Endothelial cell (in vitro differentiated cells): ENCODE measurements at regions not wholly inside any gene's neighbourhood (a gene's known extent, or its start where the extent isn't known, plus 50 kb on each side); places are given as distances from the start of the nearest gene placed in this dataset.

ENCODE experiments used
- DNase-seq: peaks from one replicate; pipeline ENCODE4 v3.0.0; 2021; ENCODE audit warnings: low spot score
- H3K27ac Mint-ChIP-seq: one replicate; pipeline ENCODE4 v1.8.0; 2021; ENCODE audit warnings: mixed read lengths, inconsistent platforms; ENCODE audit not compliant: unreplicated experiment
- H3K27me3 Mint-ChIP-seq: one replicate; pipeline ENCODE4 v1.8.0; 2021; ENCODE audit warnings: mild to moderate bottlenecking, moderate library complexity, mixed read lengths, inconsistent platforms; ENCODE audit not compliant: unreplicated experiment
- H3K36me3 Mint-ChIP-seq: one replicate; pipeline ENCODE4 v1.8.0; 2021; ENCODE audit warnings: mild to moderate bottlenecking, low read depth, mixed read lengths, inconsistent platforms; ENCODE audit not compliant: unreplicated experiment
- H3K4me1 Mint-ChIP-seq: one replicate; pipeline ENCODE4 v1.8.0; 2021; ENCODE audit warnings: mild to moderate bottlenecking, mixed read lengths, inconsistent platforms; ENCODE audit not compliant: unreplicated experiment
- H3K4me3 Mint-ChIP-seq: one replicate; pipeline ENCODE4 v1.8.0; 2021; ENCODE audit warnings: mild to moderate bottlenecking, mixed read lengths, inconsistent platforms; ENCODE audit not compliant: unreplicated experiment
- H3K9me3 Mint-ChIP-seq: one replicate; pipeline ENCODE4 v1.8.0; 2021; ENCODE audit warnings: mixed read lengths, inconsistent platforms; ENCODE audit not compliant: unreplicated experiment
- TF ChIP-seq, protein P1 (sequence below): fragments of 200-600 bp; sonication (generic); IDR thresholded peaks from one replicate; pipeline ENCODE4 v1.5.0; 2021; ENCODE audit warnings: antibody characterized with exemption; ENCODE audit not compliant: unreplicated experiment

DNA sequence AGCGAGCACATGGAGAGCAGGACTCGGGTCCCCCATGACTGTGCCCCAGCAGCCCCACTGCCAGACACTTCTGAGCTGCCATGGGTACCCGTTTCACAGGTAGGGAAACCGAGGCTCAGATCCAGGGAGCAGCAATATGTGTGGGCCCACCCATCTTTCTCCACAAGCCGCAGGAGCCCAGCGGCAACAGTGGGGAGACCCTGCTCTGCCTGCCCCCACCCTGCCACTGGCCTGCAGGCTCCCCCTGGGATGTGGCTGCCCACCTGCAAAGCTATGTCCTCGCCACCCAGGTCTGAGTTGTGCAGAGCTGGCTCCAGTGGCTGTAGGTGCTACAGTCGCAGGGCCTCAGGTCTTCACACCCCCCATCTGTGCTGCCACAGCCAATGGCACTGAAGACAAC lies 50.6 kb upstream of the C1QTNF9B start:
- Mint-ChIP-seq H3K4me3 (no peak overlapping the region), H3K27me3 (peaks cover 3% of the 10 kb centered on the region), H3K9me3 (no peaks in the 10 kb centered on the region), H3K36me3 (no peaks in the 10 kb centered on the region), H3K4me1 (no peaks in the 10 kb centered on the region), H3K27ac (no peak overlapping the region)
- TF ChIP-seq, protein P1, sequence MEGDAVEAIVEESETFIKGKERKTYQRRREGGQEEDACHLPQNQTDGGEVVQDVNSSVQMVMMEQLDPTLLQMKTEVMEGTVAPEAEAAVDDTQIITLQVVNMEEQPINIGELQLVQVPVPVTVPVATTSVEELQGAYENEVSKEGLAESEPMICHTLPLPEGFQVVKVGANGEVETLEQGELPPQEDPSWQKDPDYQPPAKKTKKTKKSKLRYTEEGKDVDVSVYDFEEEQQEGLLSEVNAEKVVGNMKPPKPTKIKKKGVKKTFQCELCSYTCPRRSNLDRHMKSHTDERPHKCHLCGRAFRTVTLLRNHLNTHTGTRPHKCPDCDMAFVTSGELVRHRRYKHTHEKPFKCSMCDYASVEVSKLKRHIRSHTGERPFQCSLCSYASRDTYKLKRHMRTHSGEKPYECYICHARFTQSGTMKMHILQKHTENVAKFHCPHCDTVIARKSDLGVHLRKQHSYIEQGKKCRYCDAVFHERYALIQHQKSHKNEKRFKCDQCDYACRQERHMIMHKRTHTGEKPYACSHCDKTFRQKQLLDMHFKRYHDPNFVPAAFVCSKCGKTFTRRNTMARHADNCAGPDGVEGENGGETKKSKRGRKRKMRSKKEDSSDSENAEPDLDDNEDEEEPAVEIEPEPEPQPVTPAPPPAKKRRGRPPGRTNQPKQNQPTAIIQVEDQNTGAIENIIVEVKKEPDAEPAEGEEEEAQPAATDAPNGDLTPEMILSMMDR, result no peak
- no peak for DNase-seq

DNA sequence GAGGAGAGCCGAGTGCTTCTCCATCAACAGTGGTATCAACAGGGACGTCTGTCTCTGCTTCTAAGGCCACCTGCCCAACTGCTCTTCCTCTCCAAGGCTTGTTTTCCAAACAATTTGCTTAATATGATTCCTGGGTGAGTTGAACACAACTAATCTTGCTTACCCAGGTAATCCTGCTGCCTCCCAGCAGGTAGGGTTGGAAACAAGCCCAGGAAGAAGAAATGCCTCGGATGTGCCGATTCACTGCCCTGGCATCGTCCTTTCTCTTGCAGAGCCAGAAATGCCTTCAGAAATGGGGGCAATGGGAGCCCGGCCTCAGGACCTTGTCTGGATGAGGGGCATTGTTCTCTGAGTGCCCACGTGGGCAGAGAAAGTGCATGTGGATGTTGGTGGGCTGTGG lies 51.9 kb upstream of the C1QTNF9B start:
- peaks cover 3% of the 10 kb centered on the region for H3K27me3 Mint-ChIP-seq
- no peaks in the 10 kb centered on the region for H3K36me3 Mint-ChIP-seq
- TF ChIP-seq, protein P1, result no peak
- no peak overlapping the region for H3K4me3 Mint-ChIP-seq
- no peak overlapping the region for H3K27ac Mint-ChIP-seq
- DNase-seq, result no peak
- no peaks in the 10 kb centered on the region for H3K4me1 Mint-ChIP-seq
- no peaks in the 10 kb centered on the region for H3K9me3 Mint-ChIP-seq

DNA sequence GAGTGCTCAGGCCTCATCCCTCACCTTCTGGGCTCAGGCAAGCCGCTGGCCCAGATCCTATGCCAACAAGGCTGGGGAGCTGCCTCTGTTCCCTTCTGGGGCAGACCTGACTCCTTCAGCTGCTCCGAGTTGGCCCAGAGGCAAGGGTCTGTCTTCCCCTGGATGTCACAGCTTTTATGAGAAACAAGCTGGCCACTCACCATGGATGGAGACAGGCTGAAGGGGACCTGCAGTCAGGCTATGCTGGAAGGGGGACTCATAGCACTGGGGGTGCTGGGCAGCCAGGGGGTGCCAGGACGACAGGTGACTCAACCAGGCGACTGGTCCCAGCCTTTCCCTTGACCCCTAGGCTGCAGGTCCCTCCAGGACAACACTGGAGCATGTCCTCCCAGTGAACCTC lies 52.4 kb upstream of the C1QTNF9B start:
- Mint-ChIP-seq H3K27me3 (peaks cover 5% of the 10 kb centered on the region), H3K36me3 (no peaks in the 10 kb centered on the region), H3K27ac (no peak overlapping the region), H3K4me1 (no peaks in the 10 kb centered on the region), H3K9me3 (no peaks in the 10 kb centered on the region), H3K4me3 (no peak overlapping the region)
- DNase-seq, result no peak
- TF ChIP-seq, protein P1, result no peak

DNA sequence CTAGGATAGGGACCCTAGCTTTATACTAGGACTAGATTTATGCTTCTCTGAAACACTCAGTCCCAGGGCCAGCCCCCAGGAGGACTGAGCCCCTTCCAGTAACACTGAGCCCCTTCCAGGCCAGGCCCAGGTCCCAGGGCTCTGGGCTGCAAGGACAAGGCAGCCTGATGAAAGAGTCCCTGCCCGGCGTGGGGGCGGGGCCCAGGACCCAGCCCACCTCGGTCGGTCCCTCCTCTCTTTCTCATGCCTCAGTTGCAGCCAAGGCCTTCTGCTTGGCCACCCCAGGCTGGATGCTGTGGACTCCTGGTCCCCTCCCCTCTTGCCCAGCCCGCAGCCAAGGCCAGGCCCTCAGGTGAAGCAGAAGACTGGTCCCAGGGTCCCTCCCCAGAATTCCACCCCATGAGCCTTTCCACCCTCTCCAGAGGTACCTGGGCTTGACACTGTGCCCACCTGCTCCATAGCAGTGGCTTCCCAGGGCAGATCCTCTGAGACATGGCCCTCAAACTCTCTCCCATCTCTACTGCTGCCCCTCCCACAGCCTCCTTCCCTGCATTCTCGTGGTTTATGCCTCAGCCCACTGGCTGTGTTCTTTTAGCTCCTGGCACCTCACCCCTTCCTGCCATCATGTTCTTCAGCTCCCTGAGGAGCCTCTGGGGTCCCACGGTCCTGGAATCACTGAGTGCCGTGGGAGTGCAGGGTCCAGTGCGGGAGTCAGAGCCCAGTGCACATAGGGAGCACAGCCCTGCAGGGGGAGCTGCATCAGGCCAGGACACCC lies 53.6 kb upstream of the C1QTNF9B start:
- DNase-seq, result no peak
- H3K4me1 Mint-ChIP-seq, result peaks cover 7% of the 10 kb centered on the region

DNA sequence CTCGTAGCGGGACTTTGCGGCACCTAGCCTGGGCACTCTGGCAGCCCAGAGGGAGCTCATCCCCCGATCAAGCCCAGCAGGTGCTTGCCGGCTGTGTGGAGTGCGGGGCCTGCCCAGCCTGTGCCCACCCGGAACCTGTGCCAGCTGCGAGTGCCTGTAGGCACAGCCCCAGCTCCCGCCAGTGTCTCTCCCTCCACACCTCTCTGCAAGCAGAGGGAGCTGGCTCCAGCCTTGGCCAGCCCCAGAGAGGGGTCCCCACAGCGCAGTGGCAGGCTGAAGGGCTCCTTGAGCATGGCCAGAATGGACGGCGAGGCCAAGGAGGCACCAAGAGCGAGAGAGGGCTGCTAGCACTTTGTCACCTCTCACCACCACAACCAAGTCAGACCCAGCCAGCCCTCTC lies 55.5 kb upstream of the C1QTNF9B start:
- Mint-ChIP-seq H3K27ac (no peak overlapping the region), H3K4me3 (no peak overlapping the region), H3K36me3 (no peaks in the 10 kb centered on the region), H3K27me3 (peaks cover 6% of the 10 kb centered on the region), H3K9me3 (no peaks in the 10 kb centered on the region), H3K4me1 (peaks cover 7% of the 10 kb centered on the region)
- DNase-seq, result no peak
- TF ChIP-seq, protein P1, result no peak

More for the DNA sequence above, 53.6 kb upstream of the C1QTNF9B start:
- no peak overlapping the region for H3K4me3 Mint-ChIP-seq
- no peaks in the 10 kb centered on the region for H3K9me3 Mint-ChIP-seq
- no peaks in the 10 kb centered on the region for H3K36me3 Mint-ChIP-seq
- no peak overlapping the region for H3K27ac Mint-ChIP-seq
- peaks cover 8% of the 10 kb centered on the region for H3K27me3 Mint-ChIP-seq
- TF ChIP-seq, protein P1, result no peak
